H9 (cell line): ENCODE measurements at regions not wholly inside any gene's neighbourhood (a gene's known extent, or its start where the extent isn't known, plus 50 kb on each side); places are given as distances from the start of the nearest gene placed in this dataset.
A peak's percentile ranks its signal among the peaks of the same experiment; 100 is the strongest.

Experiments
- DNase-seq: peaks from one replicate; pipeline ENCODE4 v3.0.0-alpha.2; 2017
- H2AFZ ChIP-seq: one replicate; pipeline ENCODE4 v1.6.1; 2013; ENCODE audit warnings: mild to moderate bottlenecking, low read length, control low read depth, moderate library complexity
- H2AK5ac ChIP-seq: 2 replicates; pipeline ENCODE4 v1.6.1; 2013; ENCODE audit warnings: low read length, control low read depth, mixed read lengths; ENCODE audit not compliant: insufficient read length
- H2BK120ac ChIP-seq: one replicate; pipeline ENCODE4 v1.6.1; 2013; ENCODE audit warnings: low read depth, mild to moderate bottlenecking, low read length, control low read depth, inconsistent platforms; ENCODE audit not compliant: poor library complexity, severe bottlenecking
- H2BK12ac ChIP-seq: 2 replicates; pipeline ENCODE4 v1.6.1; 2013; ENCODE audit warnings: low read length, control low read depth, mixed read lengths, low read depth; ENCODE audit not compliant: insufficient read length
- H2BK15ac ChIP-seq: 2 replicates; pipeline ENCODE4 v1.6.1; 2013; ENCODE audit warnings: low read depth, low read length, control low read depth
- H2BK20ac ChIP-seq: one replicate; pipeline ENCODE4 v1.6.1; 2013; ENCODE audit warnings: low read depth, mild to moderate bottlenecking, low read length, control low read depth, inconsistent platforms; ENCODE audit not compliant: poor library complexity, severe bottlenecking
- H2BK5ac ChIP-seq: 2 replicates; pipeline ENCODE4 v1.6.1; 2013; ENCODE audit warnings: low read length, control low read depth, mixed read lengths; ENCODE audit not compliant: insufficient read length
- H3K14ac ChIP-seq: 2 replicates; pipeline ENCODE4 v1.6.1; 2013; ENCODE audit warnings: low read length, control low read depth; ENCODE audit not compliant: insufficient read depth
- H3K18ac ChIP-seq: 2 replicates; pipeline ENCODE4 v1.6.1; 2013; ENCODE audit warnings: low read depth, mild to moderate bottlenecking, mixed read lengths, low read length, control low read depth; ENCODE audit not compliant: insufficient read length
- H3K23ac ChIP-seq: 2 replicates; pipeline ENCODE4 v1.6.1; 2013; ENCODE audit warnings: low read length, control low read depth, mixed read lengths, low read depth; ENCODE audit not compliant: insufficient read length
- H3K23me2 ChIP-seq: 2 replicates; pipeline ENCODE4 v1.6.1; 2013; ENCODE audit warnings: low read depth, mild to moderate bottlenecking, mixed read lengths, low read length, control low read depth; ENCODE audit not compliant: insufficient read length, poor library complexity, severe bottlenecking
- H3K27ac ChIP-seq: 2 replicates; pipeline ENCODE4 v1.5.1; 2013; ENCODE audit warnings: low read length, control low read depth, mixed read lengths, low read depth; ENCODE audit not compliant: insufficient read length
- H3K27me3 ChIP-seq: 2 replicates; pipeline ENCODE4 v1.6.1; 2013; ENCODE audit warnings: low read length, control low read depth, inconsistent platforms; ENCODE audit not compliant: insufficient read depth
- H3K4ac ChIP-seq: 2 replicates; pipeline ENCODE4 v1.6.1; 2013; ENCODE audit warnings: low read depth, mild to moderate bottlenecking, control low read depth, inconsistent platforms, low read length, moderate library complexity
- H3K4me1 ChIP-seq: 2 replicates; pipeline ENCODE4 v1.6.1; 2013; ENCODE audit warnings: low read length, control low read depth, inconsistent platforms; ENCODE audit not compliant: insufficient read depth
- H3K4me2 ChIP-seq: 2 replicates; pipeline ENCODE4 v1.6.1; 2013; ENCODE audit warnings: low read length, control low read depth, mixed read lengths; ENCODE audit not compliant: insufficient read length, insufficient read depth
- H3K56ac ChIP-seq: 2 replicates; pipeline ENCODE4 v1.6.1; 2013; ENCODE audit warnings: low read depth, mild to moderate bottlenecking, mixed read lengths, low read length, control low read depth; ENCODE audit not compliant: insufficient read length
- H3K79me1 ChIP-seq: 2 replicates; pipeline ENCODE4 v1.6.1; 2013; ENCODE audit warnings: low read depth, mild to moderate bottlenecking, moderate library complexity, low read length, control low read depth, inconsistent platforms; ENCODE audit not compliant: insufficient read depth, poor library complexity, severe bottlenecking
- H3K79me2 ChIP-seq: 2 replicates; pipeline ENCODE4 v1.6.1; 2013; ENCODE audit warnings: low read length, control low read depth, inconsistent platforms; ENCODE audit not compliant: insufficient read depth
- H3K9ac ChIP-seq: 2 replicates; pipeline ENCODE4 v1.6.1; 2013; ENCODE audit warnings: low read length, control low read depth, mixed read lengths; ENCODE audit not compliant: insufficient read length; ENCODE audit errors: extremely low read depth
- H3K9me3 ChIP-seq: one replicate; pipeline ENCODE4 v1.6.1; 2013; ENCODE audit warnings: low read depth, low read length, inconsistent platforms; ENCODE audit not compliant: control insufficient read depth
- H3T11ph ChIP-seq: one replicate; pipeline ENCODE4 v1.6.1; 2013; ENCODE audit warnings: mild to moderate bottlenecking, low read length, control low read depth, inconsistent platforms
- H4K20me1 ChIP-seq: one replicate; pipeline ENCODE4 v1.6.1; 2013; ENCODE audit not compliant: control insufficient read depth, insufficient read length, insufficient read depth
- H4K5ac ChIP-seq: 2 replicates; pipeline ENCODE4 v1.6.1; 2013; ENCODE audit warnings: low read depth, mild to moderate bottlenecking, mixed read lengths, low read length, control low read depth; ENCODE audit not compliant: insufficient read length
- H4K8ac ChIP-seq: replicated peaks from 2 replicates; pipeline ENCODE4 v1.6.1; 2013; ENCODE audit warnings: low read length, control low read depth, mixed read lengths, low read depth; ENCODE audit not compliant: insufficient read length
- H4K91ac ChIP-seq: 2 replicates; pipeline ENCODE4 v1.6.1; 2013; ENCODE audit warnings: low read depth, mild to moderate bottlenecking, moderate library complexity, mixed read lengths, low read length, control low read depth; ENCODE audit not compliant: insufficient read length
- H3K27ac Mint-ChIP-seq, 3 experiments: 2 replicates in 2 of 3; 3 replicates in 1 of 3; pipeline ENCODE4 v1.8.0; 2020 to 2021; ENCODE audit warnings: mixed read lengths in 3 of 3, mild to moderate bottlenecking in 1 of 3, moderate library complexity in 1 of 3
- H3K27me3 Mint-ChIP-seq: 2 replicates; pipeline ENCODE4 v1.8.0; 2021; ENCODE audit warnings: low read depth, mild to moderate bottlenecking, moderate library complexity, mixed read lengths
- H3K36me3 Mint-ChIP-seq, 3 experiments: 2 replicates in 2 of 3; 3 replicates in 1 of 3; pipeline ENCODE4 v1.8.0; 2020 to 2021; ENCODE audit warnings: low read depth in 3 of 3, mixed read lengths in 3 of 3; ENCODE audit not compliant: insufficient read depth in 1 of 3
- H3K4me1 Mint-ChIP-seq, 2 experiments: 2 replicates each; pipeline ENCODE4 v1.8.0; 2020; ENCODE audit warnings: mixed read lengths in 2 of 2
- H3K4me3 Mint-ChIP-seq, 2 experiments: 2 replicates in 1 of 2; 3 replicates in 1 of 2; pipeline ENCODE4 v1.8.0; 2020 to 2021; ENCODE audit warnings: mild to moderate bottlenecking in 2 of 2, mixed read lengths in 2 of 2, moderate library complexity in 1 of 2
- H3K9me3 Mint-ChIP-seq, 2 experiments: 2 replicates in 1 of 2; 3 replicates in 1 of 2; pipeline ENCODE4 v1.8.0; 2020; ENCODE audit warnings: mild to moderate bottlenecking in 2 of 2, mixed read lengths in 2 of 2, moderate library complexity in 1 of 2
- WGBS: extraction: QIAGEN DNeasy Blood & Tissue Kit; methylation state at CpG from one replicate; pipeline ENCODE4 v1.1.7; 2013; ENCODE audit warnings: missing lambda C conversion rate, low lambda C conversion rate, mixed read lengths; ENCODE audit not compliant: insufficient read length; ENCODE audit errors: extremely low coverage; 5-methylcytosine and 5-hydroxymethylcytosine counted together
- TF ChIP-seq, protein P1 (sequence below): fragments of 200-600 bp; sonication (generic); conservative IDR thresholded peaks from 3 replicates; pipeline ENCODE4 v1.8.0; 2021; ENCODE audit warnings: antibody characterized with exemption, mild to moderate bottlenecking

DNA sequence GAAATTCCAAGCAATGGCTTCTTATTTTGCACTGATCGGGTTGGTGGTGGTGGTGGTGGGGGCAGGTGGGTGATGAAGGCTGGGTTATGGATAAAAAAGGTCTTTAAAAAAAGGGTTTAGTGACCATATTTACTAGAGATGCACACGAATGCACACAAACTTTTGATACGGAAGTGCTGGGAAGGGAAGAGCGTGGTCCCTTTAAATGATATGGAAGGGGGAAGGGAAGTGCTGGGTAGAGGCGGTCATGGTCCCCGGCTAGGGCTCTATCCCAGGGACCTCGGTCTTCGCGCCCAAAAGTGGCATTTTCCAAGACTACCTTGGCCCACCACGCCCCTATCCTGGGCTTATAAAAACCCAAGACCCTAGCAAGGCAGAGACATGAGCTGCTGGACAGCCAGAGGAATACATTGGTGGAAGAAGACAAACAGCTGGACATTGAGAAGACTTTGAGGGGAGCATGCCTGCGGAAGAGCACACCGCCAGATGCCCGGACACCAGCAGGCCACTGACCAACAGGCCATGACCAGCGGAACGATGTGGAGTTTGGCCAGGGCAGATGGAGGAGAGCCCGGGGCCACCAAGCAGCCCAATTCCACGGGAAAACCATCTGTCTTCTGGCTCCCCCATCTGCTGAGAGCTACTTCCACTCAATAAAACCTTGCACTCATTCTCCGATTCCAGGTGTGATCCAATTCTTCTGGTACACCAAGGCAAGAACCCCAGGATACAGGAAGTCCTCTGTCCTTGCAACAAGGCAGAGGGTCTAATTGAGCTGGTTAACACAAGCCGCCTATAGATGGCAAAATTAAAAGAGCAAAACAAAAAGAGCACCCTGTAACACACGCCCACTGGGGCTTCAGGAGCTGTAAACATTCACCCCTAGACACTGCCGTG is 1720.2 kb downstream of the MRPL39 start:
- Histone ChIP-seq H2BK12ac (no peak overlapping the region), H3K14ac (no peak overlapping the region), H3K9me3 (no peaks in the 10 kb centered on the region), H3T11ph (no peak overlapping the region), H4K20me1 (no peaks in the 10 kb centered on the region), H3K9ac (no peak overlapping the region), H4K5ac (no peak overlapping the region), H3K18ac (no peak overlapping the region), H2BK5ac (no peak overlapping the region), H3K23me2 (no peaks in the 10 kb centered on the region), H3K4ac (no peak overlapping the region), H3K4me2 (no peak overlapping the region), H4K91ac (no peak overlapping the region), H3K79me1 (no peaks in the 10 kb centered on the region), H3K27me3 (no peaks in the 10 kb centered on the region), H2AFZ (no peak overlapping the region), H3K27ac (no peak overlapping the region), H3K23ac (no peak overlapping the region), H4K8ac (no peak overlapping the region), H2BK15ac (no peak overlapping the region), H3K79me2 (no peaks in the 10 kb centered on the region), H3K4me1 (no peaks in the 10 kb centered on the region), H2BK120ac (no peak overlapping the region), H2BK20ac (no peak overlapping the region), H3K56ac (no peak overlapping the region), H2AK5ac (no peak overlapping the region)
- DNase-seq = no peak
- TF ChIP-seq, protein P1, sequence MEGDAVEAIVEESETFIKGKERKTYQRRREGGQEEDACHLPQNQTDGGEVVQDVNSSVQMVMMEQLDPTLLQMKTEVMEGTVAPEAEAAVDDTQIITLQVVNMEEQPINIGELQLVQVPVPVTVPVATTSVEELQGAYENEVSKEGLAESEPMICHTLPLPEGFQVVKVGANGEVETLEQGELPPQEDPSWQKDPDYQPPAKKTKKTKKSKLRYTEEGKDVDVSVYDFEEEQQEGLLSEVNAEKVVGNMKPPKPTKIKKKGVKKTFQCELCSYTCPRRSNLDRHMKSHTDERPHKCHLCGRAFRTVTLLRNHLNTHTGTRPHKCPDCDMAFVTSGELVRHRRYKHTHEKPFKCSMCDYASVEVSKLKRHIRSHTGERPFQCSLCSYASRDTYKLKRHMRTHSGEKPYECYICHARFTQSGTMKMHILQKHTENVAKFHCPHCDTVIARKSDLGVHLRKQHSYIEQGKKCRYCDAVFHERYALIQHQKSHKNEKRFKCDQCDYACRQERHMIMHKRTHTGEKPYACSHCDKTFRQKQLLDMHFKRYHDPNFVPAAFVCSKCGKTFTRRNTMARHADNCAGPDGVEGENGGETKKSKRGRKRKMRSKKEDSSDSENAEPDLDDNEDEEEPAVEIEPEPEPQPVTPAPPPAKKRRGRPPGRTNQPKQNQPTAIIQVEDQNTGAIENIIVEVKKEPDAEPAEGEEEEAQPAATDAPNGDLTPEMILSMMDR = no peak
- Mint-ChIP-seq H3K9me3 (peaks cover 53 to 80% of the 10 kb centered on the region in 2 experiments), H3K4me3 (no peak overlapping the region), H3K4me1 (no peaks in the 10 kb centered on the region), H3K27me3 (no peaks in the 10 kb centered on the region), H3K36me3 (peaks cover 0 to 7% (median 4%) of the 10 kb centered on the region in 3 experiments; a peak in 4 of 7 replicates), H3K27ac (peak overlapping the region in 1 of 3 experiments; percentile 87; a peak in 1 of 7 replicates)
- WGBS = no CpG with 5 or more reads among the region's 21 CpGs
